Effector CD4-positive, alpha-beta T cell (primary cell): ENCODE measurements at regions not wholly inside any gene's neighbourhood (a gene's known extent, or its start where the extent isn't known, plus 50 kb on each side); places are given as distances from the start of the nearest gene placed in this dataset.

Experiments used
- DNase-seq: peaks from one replicate; pipeline ENCODE4 v3.0.0-alpha.2; 2020

GRCh38 chr11:113579292-113579940 is 104.2 kb upstream of the DRD2 start:
- DNase-seq: no peak

DNA sequence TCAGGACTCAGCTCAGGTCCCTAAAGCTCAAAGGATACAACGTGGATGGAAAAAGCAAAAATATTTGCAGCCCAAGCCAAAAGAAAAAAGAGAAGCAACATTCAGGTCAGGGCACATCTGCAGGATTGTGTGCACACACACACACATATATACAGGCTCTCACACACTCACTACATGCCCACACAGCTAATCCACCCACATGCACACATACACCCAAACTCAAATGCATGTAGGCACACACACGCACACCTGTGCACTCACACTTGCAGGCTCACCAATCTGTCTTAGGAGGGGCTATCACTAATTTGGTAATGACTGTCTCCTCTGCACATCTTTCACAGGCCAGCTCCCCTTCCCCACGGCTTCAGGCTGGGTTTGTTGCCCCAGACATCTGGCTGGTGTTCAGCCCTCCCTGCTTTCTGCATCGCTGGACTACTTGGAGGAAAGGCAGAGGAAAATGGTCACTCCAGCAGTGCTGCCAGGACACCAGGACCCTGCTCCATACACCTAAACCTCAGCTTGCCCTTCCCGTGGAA is 103.6 kb upstream of the DRD2 start:
- DNase-seq: no peak

- no peak for DNase-seq
These were observed 102.8 kb upstream of the DRD2 start for GRCh38 chr11:113578033-113578380.

DNA sequence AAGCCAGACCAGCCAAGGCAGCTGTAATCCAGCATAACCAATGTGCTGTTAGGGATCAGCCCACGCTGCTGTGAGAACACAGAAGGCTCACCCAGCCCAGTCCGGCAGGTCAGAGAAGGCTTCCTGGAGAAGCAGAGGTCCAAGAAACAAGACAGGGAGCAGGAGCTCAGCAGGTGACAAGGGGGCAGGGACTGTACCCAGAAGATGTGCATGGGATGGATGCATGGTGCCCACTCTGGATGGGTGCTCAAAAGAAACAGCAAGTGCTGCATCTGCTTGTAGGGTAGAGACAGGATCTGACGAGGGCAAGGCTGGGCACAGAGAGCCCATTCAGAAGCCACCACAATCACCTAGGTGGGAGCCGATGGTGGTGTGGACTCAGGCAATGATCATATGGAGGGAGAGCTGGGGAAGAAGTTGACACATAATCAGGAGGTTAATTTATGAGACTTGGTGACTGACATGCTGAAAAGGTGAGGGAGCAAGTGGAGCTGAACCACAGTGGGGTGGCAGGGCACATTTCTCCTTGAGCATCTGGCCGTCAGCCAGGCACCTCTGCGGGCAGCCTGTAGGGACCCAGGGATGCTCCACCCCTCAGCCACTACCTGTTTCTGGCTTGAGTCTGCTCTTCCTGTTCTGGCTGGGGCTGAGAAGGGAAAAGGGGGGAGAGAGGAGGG is 102.3 kb upstream of the DRD2 start:
- DNase-seq: no peak

- no peak for DNase-seq
These were observed 99.4 kb upstream of the DRD2 start for GRCh38 chr11:113574586-113574985.

DNA sequence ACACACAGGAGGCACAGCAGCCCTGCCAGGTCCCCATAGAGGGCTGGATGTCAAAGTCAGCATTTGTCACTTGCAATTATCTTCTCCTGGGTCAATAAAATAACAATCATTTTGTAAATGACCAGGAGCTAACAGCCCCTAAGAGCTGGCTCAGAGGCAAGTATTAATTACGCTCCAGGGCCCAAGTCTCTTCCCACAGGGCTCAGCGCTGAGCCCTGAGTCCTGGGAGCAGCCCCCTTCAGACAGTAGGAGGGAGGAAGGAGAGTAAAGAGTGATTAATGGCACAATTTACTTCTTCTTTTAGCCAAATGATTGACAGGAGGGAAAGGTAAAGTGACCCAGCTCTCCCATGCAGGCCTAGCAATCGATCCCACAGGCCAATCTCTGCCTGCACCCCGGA is 99.0 kb upstream of the DRD2 start:
- DNase-seq: no peak

- DNase-seq: no peak
These were observed 97.0 kb upstream of the DRD2 start for GRCh38 chr11:113572136-113572735.

GRCh38 chr11:113571531-113571930 is 96.3 kb upstream of the DRD2 start:
- no peak for DNase-seq

- no peak for DNase-seq
These were observed 95.7 kb upstream of the DRD2 start for GRCh38 chr11:113570906-113571305.

GRCh38 chr11:113569391-113569790 is 94.2 kb upstream of the DRD2 start:
- no peak for DNase-seq

GRCh38 chr11:113568566-113568965 is 93.4 kb upstream of the DRD2 start:
- no peak for DNase-seq

DNA sequence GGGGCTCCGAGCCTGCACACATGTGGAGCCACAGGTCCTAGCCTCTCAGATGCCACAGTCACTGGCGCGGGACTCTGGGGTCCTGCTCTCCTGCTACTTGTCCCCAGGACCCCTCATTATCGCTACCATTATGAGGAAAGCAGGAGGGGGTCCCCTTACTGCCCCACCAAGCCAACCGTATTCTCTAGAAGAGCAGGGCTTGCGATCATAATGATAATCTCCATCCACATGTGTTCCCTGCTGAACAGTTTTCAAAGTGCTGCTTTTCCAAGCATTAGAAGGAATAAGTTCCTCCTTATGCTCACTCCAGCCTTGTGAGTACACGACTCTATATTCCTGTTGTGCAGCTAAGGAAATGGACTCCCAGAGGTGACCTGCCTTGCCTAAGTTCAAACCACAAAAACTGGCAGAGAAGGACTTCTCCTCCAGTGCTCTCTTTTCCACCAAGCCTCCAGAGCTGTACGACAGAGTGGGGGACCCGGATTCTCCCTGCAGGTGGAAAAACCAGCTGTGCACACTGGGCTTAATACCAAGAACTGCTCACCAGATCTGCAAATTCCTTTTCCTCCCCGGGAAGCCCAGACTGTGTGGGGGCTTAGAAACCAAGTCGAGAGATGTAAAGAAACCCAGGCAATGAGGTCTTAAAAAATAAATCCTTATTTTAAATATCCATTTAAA is 92.8 kb upstream of the DRD2 start:
- DNase-seq: no peak

GRCh38 chr11:113567097-113567496 is 91.9 kb upstream of the DRD2 start:
- DNase-seq: no peak

DNA sequence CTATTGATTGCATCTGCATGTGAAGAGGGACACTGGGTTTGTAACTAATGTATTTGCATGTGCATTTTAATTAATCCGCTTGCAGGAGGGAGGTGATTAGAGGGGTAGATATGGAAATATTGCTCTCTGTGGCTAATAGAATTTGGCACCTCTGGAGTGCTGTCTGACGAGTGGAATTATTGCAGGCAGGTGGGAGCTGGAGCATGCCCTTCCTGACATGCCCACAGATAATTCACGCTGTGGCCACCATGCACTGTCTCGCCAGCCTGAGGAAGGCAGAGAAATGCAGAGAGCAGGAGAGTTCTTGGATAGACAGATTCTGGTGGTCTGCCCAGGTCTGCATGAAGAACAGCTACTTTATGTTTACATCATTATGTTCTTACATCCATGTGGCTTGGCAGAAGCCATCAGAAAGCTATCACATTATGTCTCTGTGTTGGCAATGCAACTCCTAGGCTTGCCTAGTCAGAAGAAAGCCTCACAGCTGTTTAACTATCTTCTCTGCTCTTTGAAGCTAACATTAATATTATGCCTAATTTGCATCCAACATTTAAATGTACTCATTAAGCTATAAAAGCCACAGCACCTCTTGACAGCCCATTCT is 89.4 kb upstream of the DRD2 start:
- no peak for DNase-seq

- DNase-seq: no peak
These were observed 88.7 kb upstream of the DRD2 start for GRCh38 chr11:113563766-113564526.

GRCh38 chr11:113562981-113563461 is 87.8 kb upstream of the DRD2 start:
- no peak for DNase-seq

DNA sequence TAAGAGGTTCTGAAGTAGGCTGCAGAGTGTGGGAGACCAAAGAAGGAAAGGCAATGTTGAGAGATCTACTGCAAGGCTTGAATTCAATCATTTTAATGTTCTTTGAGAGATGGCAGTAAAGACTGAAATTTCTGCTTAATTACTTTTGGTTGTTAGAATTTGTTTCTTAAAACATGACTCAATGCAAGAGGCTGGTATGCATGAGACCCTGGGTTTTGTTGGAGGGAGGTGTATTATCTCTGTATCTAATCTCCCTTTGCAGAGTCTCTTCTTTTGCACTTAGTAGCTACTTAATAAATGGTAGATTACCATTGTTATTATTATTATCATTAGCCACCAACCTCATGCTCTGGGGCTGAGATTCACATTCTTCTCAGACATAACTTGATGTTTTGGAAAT is 87.4 kb upstream of the DRD2 start:
- no peak for DNase-seq

DNA sequence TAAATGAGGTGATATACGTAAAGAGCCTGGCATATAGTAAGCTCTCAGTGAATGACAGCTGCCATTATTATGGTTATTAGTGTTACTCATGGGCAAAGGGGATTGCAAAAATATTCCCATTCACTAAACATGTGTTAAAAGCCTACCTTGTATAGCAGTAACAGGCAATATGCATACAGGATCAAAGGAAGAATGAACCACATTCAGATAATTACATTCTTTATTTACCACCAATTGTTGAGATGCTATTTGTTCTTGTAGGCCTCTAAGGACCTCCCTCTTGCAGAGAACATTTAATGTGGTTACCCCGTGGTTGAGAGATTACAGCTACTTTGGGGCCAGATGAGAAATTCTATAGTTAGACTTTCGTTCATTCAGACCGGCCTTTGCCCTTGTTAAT is 82.7 kb upstream of the DRD2 start:
- DNase-seq: no peak

- no peak for DNase-seq
These were observed 80.8 kb upstream of the DRD2 start for GRCh38 chr11:113556036-113556435.

GRCh38 chr11:113555071-113555619 is 79.9 kb upstream of the DRD2 start:
- DNase-seq: no peak

DNA sequence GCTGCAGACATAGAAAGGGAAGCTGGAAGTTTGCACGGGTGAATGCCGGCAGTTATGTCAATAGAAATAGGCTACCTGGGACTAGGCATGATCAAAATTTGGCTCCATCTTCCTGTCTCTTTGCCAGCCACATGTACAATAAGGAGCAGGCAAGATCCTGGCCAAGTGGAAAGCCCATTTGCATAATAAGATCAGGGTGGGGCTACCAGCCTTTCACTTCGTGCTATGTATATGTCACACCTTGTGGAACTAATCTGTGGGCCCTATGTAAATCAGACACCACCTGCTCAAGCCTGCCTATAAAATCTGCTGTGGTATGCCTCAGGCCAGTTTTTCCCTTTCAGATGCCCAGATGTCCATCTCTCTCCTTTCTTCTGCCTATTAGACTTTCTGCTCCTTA is 79.3 kb upstream of the DRD2 start:
- no peak for DNase-seq

- DNase-seq: no peak
These were observed 78.7 kb upstream of the DRD2 start for GRCh38 chr11:113553915-113554314.
